H9 (cell line): ENCODE measurements at regions not wholly inside any gene's neighbourhood (a gene's known extent, or its start where the extent isn't known, plus 50 kb on each side); places are given as distances from the start of the nearest gene placed in this dataset.

Source experiments
- DNase-seq: peaks from one replicate; pipeline ENCODE4 v3.0.0-alpha.2; 2017
- H2AFZ ChIP-seq: one replicate; pipeline ENCODE4 v1.6.1; 2013; ENCODE audit warnings: mild to moderate bottlenecking, low read length, control low read depth, moderate library complexity
- H2AK5ac ChIP-seq: 2 replicates; pipeline ENCODE4 v1.6.1; 2013; ENCODE audit warnings: low read length, control low read depth, mixed read lengths; ENCODE audit not compliant: insufficient read length
- H2BK120ac ChIP-seq: one replicate; pipeline ENCODE4 v1.6.1; 2013; ENCODE audit warnings: low read depth, mild to moderate bottlenecking, low read length, control low read depth, inconsistent platforms; ENCODE audit not compliant: poor library complexity, severe bottlenecking
- H2BK12ac ChIP-seq: 2 replicates; pipeline ENCODE4 v1.6.1; 2013; ENCODE audit warnings: low read length, control low read depth, mixed read lengths, low read depth; ENCODE audit not compliant: insufficient read length
- H2BK15ac ChIP-seq: 2 replicates; pipeline ENCODE4 v1.6.1; 2013; ENCODE audit warnings: low read depth, low read length, control low read depth
- H2BK20ac ChIP-seq: one replicate; pipeline ENCODE4 v1.6.1; 2013; ENCODE audit warnings: low read depth, mild to moderate bottlenecking, low read length, control low read depth, inconsistent platforms; ENCODE audit not compliant: poor library complexity, severe bottlenecking
- H2BK5ac ChIP-seq: 2 replicates; pipeline ENCODE4 v1.6.1; 2013; ENCODE audit warnings: low read length, control low read depth, mixed read lengths; ENCODE audit not compliant: insufficient read length
- H3K14ac ChIP-seq: 2 replicates; pipeline ENCODE4 v1.6.1; 2013; ENCODE audit warnings: low read length, control low read depth; ENCODE audit not compliant: insufficient read depth
- H3K18ac ChIP-seq: 2 replicates; pipeline ENCODE4 v1.6.1; 2013; ENCODE audit warnings: low read depth, mild to moderate bottlenecking, mixed read lengths, low read length, control low read depth; ENCODE audit not compliant: insufficient read length
- H3K23ac ChIP-seq: 2 replicates; pipeline ENCODE4 v1.6.1; 2013; ENCODE audit warnings: low read length, control low read depth, mixed read lengths, low read depth; ENCODE audit not compliant: insufficient read length
- H3K23me2 ChIP-seq: 2 replicates; pipeline ENCODE4 v1.6.1; 2013; ENCODE audit warnings: low read depth, mild to moderate bottlenecking, mixed read lengths, low read length, control low read depth; ENCODE audit not compliant: insufficient read length, poor library complexity, severe bottlenecking
- H3K27ac ChIP-seq: 2 replicates; pipeline ENCODE4 v1.5.1; 2013; ENCODE audit warnings: low read length, control low read depth, mixed read lengths, low read depth; ENCODE audit not compliant: insufficient read length
- H3K27me3 ChIP-seq: 2 replicates; pipeline ENCODE4 v1.6.1; 2013; ENCODE audit warnings: low read length, control low read depth, inconsistent platforms; ENCODE audit not compliant: insufficient read depth
- H3K4ac ChIP-seq: 2 replicates; pipeline ENCODE4 v1.6.1; 2013; ENCODE audit warnings: low read depth, mild to moderate bottlenecking, control low read depth, inconsistent platforms, low read length, moderate library complexity
- H3K4me1 ChIP-seq: 2 replicates; pipeline ENCODE4 v1.6.1; 2013; ENCODE audit warnings: low read length, control low read depth, inconsistent platforms; ENCODE audit not compliant: insufficient read depth
- H3K4me2 ChIP-seq: 2 replicates; pipeline ENCODE4 v1.6.1; 2013; ENCODE audit warnings: low read length, control low read depth, mixed read lengths; ENCODE audit not compliant: insufficient read length, insufficient read depth
- H3K56ac ChIP-seq: 2 replicates; pipeline ENCODE4 v1.6.1; 2013; ENCODE audit warnings: low read depth, mild to moderate bottlenecking, mixed read lengths, low read length, control low read depth; ENCODE audit not compliant: insufficient read length
- H3K79me1 ChIP-seq: 2 replicates; pipeline ENCODE4 v1.6.1; 2013; ENCODE audit warnings: low read depth, mild to moderate bottlenecking, moderate library complexity, low read length, control low read depth, inconsistent platforms; ENCODE audit not compliant: insufficient read depth, poor library complexity, severe bottlenecking
- H3K79me2 ChIP-seq: 2 replicates; pipeline ENCODE4 v1.6.1; 2013; ENCODE audit warnings: low read length, control low read depth, inconsistent platforms; ENCODE audit not compliant: insufficient read depth
- H3K9ac ChIP-seq: 2 replicates; pipeline ENCODE4 v1.6.1; 2013; ENCODE audit warnings: low read length, control low read depth, mixed read lengths; ENCODE audit not compliant: insufficient read length; ENCODE audit errors: extremely low read depth
- H3K9me3 ChIP-seq: one replicate; pipeline ENCODE4 v1.6.1; 2013; ENCODE audit warnings: low read depth, low read length, inconsistent platforms; ENCODE audit not compliant: control insufficient read depth
- H3T11ph ChIP-seq: one replicate; pipeline ENCODE4 v1.6.1; 2013; ENCODE audit warnings: mild to moderate bottlenecking, low read length, control low read depth, inconsistent platforms
- H4K20me1 ChIP-seq: one replicate; pipeline ENCODE4 v1.6.1; 2013; ENCODE audit not compliant: control insufficient read depth, insufficient read length, insufficient read depth
- H4K5ac ChIP-seq: 2 replicates; pipeline ENCODE4 v1.6.1; 2013; ENCODE audit warnings: low read depth, mild to moderate bottlenecking, mixed read lengths, low read length, control low read depth; ENCODE audit not compliant: insufficient read length
- H4K8ac ChIP-seq: replicated peaks from 2 replicates; pipeline ENCODE4 v1.6.1; 2013; ENCODE audit warnings: low read length, control low read depth, mixed read lengths, low read depth; ENCODE audit not compliant: insufficient read length
- H4K91ac ChIP-seq: 2 replicates; pipeline ENCODE4 v1.6.1; 2013; ENCODE audit warnings: low read depth, mild to moderate bottlenecking, moderate library complexity, mixed read lengths, low read length, control low read depth; ENCODE audit not compliant: insufficient read length
- H3K27ac Mint-ChIP-seq, 3 experiments: 2 replicates in 2 of 3; 3 replicates in 1 of 3; pipeline ENCODE4 v1.8.0; 2020 to 2021; ENCODE audit warnings: mixed read lengths in 3 of 3, mild to moderate bottlenecking in 1 of 3, moderate library complexity in 1 of 3
- H3K27me3 Mint-ChIP-seq: 2 replicates; pipeline ENCODE4 v1.8.0; 2021; ENCODE audit warnings: low read depth, mild to moderate bottlenecking, moderate library complexity, mixed read lengths
- H3K36me3 Mint-ChIP-seq, 3 experiments: 2 replicates in 2 of 3; 3 replicates in 1 of 3; pipeline ENCODE4 v1.8.0; 2020 to 2021; ENCODE audit warnings: low read depth in 3 of 3, mixed read lengths in 3 of 3; ENCODE audit not compliant: insufficient read depth in 1 of 3
- H3K4me1 Mint-ChIP-seq, 2 experiments: 2 replicates each; pipeline ENCODE4 v1.8.0; 2020; ENCODE audit warnings: mixed read lengths in 2 of 2
- H3K4me3 Mint-ChIP-seq, 2 experiments: 2 replicates in 1 of 2; 3 replicates in 1 of 2; pipeline ENCODE4 v1.8.0; 2020 to 2021; ENCODE audit warnings: mild to moderate bottlenecking in 2 of 2, mixed read lengths in 2 of 2, moderate library complexity in 1 of 2
- H3K9me3 Mint-ChIP-seq, 2 experiments: 2 replicates in 1 of 2; 3 replicates in 1 of 2; pipeline ENCODE4 v1.8.0; 2020; ENCODE audit warnings: mild to moderate bottlenecking in 2 of 2, mixed read lengths in 2 of 2, moderate library complexity in 1 of 2
- WGBS: extraction: QIAGEN DNeasy Blood & Tissue Kit; methylation state at CpG from one replicate; pipeline ENCODE4 v1.1.7; 2013; ENCODE audit warnings: missing lambda C conversion rate, low lambda C conversion rate, mixed read lengths; ENCODE audit not compliant: insufficient read length; ENCODE audit errors: extremely low coverage; 5-methylcytosine and 5-hydroxymethylcytosine counted together
- TF ChIP-seq, protein P1 (sequence below): fragments of 200-600 bp; sonication (generic); conservative IDR thresholded peaks from 3 replicates; pipeline ENCODE4 v1.8.0; 2021; ENCODE audit warnings: antibody characterized with exemption, mild to moderate bottlenecking

GRCh38 chr11:43619863-43620505 lies 60.6 kb upstream of the HSD17B12 start:
- Histone ChIP-seq H2BK5ac (no peak overlapping the region), H4K91ac (no peak overlapping the region), H2BK15ac (no peak overlapping the region), H4K5ac (no peak overlapping the region), H4K20me1 (no peaks in the 10 kb centered on the region), H3K18ac (no peak overlapping the region), H3K79me2 (no peaks in the 10 kb centered on the region), H3K4me1 (no peaks in the 10 kb centered on the region), H3K27ac (no peak overlapping the region), H3K14ac (no peak overlapping the region), H3K23me2 (no peaks in the 10 kb centered on the region), H3K56ac (no peak overlapping the region), H2BK20ac (no peak overlapping the region), H3K4ac (no peak overlapping the region), H2AK5ac (no peak overlapping the region), H2BK120ac (no peak overlapping the region), H3K79me1 (no peaks in the 10 kb centered on the region), H2BK12ac (no peak overlapping the region), H2AFZ (no peak overlapping the region), H3K9me3 (no peaks in the 10 kb centered on the region), H4K8ac (no peak overlapping the region), H3K23ac (no peak overlapping the region), H3T11ph (no peak overlapping the region), H3K4me2 (no peak overlapping the region), H3K9ac (no peak overlapping the region), H3K27me3 (no peaks in the 10 kb centered on the region)
- peaks cover 11% of the 10 kb centered on the region for H3K27me3 Mint-ChIP-seq
- no peaks in the 10 kb centered on the region for H3K4me1 Mint-ChIP-seq
- TF ChIP-seq, protein P1, sequence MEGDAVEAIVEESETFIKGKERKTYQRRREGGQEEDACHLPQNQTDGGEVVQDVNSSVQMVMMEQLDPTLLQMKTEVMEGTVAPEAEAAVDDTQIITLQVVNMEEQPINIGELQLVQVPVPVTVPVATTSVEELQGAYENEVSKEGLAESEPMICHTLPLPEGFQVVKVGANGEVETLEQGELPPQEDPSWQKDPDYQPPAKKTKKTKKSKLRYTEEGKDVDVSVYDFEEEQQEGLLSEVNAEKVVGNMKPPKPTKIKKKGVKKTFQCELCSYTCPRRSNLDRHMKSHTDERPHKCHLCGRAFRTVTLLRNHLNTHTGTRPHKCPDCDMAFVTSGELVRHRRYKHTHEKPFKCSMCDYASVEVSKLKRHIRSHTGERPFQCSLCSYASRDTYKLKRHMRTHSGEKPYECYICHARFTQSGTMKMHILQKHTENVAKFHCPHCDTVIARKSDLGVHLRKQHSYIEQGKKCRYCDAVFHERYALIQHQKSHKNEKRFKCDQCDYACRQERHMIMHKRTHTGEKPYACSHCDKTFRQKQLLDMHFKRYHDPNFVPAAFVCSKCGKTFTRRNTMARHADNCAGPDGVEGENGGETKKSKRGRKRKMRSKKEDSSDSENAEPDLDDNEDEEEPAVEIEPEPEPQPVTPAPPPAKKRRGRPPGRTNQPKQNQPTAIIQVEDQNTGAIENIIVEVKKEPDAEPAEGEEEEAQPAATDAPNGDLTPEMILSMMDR: no peak
- no CpG with 5 or more reads among the region's 4 CpGs for WGBS
- H3K4me3 Mint-ChIP-seq: no peak overlapping the region
- H3K27ac Mint-ChIP-seq: no peak overlapping the region
- DNase-seq: no peak
- peaks cover 4 to 6% of the 10 kb centered on the region in 2 experiments for H3K9me3 Mint-ChIP-seq
- peaks cover 0 to 4% (median 0%) of the 10 kb centered on the region in 3 experiments; a peak in 1 of 7 replicates for H3K36me3 Mint-ChIP-seq
